Right kidney (tissue), 1 donor: ENCODE measurements at regions not wholly inside any gene's neighbourhood (a gene's known extent, or its start where the extent isn't known, plus 50 kb on each side); places are given as distances from the start of the nearest gene placed in this dataset.

Experiments used
- DNase-seq: peaks from one replicate; pipeline ENCODE4 v3.0.0-alpha.2; 2016

DNA sequence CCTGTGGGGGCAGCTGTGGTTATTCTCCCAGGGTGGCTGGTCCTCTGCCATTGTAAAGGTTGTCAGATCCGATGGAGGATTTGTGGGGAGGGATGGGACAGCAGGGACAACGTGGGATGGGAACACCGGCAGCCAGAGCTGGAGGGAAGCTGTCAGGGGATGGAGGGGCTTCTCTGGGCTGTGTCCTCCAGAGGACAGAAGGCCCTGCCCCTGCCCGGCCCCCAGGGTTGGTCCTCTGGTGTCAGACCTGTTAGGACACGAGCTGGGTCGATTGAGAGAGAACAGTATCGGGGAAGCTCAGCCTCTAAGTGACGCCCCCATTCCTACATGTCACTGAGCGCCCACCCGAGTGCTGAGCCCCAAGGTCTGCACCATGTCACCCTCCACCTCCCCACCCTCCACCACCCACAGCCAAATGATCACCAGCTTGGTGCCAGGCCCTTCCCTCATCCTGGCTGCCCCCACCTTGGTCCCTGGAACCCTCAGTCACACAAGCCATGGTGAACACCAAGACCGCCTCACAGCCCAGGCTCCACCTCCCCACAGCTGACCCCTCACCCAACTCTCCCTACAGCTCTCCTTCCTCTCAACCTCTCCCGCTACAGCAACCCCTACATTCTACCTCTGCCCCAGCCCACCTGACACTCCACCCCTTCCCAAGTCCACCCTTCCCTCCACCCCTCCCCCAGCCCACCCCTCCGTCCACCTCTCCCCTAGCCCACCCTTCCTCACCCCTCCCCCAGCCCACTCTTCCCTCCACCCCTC is 244.4 kb downstream of the MATN1 start:
- no peak for DNase-seq

DNA sequence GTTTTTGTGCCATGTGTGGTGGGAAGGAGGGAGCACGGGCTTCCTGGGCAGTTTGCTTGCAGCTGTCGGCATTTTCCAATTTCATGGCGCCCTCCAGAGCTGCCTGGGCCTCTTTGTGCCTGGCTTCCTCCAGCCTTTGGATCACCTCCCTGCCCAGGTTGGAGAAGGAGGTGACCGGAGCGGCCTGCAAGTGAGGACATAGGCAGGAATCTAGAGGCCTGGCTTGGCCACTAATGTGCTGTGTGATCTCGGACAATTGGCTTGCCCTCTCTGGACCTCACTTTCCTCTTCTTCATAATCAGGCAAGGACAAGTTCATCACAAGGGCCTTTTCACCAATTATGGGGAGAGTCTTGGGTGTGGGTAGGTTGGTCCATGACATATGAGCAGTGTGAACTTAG is 245.1 kb downstream of the MATN1 start:
- no peak for DNase-seq

DNA sequence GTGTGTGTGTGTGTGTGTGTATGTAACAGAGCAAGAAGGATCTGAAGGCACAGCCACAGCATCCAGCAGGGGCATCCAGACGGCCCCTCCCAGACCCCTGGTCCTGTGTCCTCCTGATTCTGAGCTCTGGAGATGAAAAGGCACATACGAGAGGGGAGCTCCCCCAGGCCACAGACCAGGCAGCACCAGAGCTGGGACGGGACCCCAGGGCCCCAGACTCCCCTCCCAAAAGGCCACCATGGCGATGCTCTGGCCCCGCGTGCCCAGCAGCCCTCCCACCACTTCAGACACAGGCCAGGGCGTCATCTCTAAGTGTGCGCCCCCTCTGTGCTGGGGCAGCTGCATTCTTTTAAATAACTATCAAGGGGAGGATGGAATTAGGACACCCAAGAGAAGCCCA is 245.8 kb downstream of the MATN1 start:
- no peak for DNase-seq

DNA sequence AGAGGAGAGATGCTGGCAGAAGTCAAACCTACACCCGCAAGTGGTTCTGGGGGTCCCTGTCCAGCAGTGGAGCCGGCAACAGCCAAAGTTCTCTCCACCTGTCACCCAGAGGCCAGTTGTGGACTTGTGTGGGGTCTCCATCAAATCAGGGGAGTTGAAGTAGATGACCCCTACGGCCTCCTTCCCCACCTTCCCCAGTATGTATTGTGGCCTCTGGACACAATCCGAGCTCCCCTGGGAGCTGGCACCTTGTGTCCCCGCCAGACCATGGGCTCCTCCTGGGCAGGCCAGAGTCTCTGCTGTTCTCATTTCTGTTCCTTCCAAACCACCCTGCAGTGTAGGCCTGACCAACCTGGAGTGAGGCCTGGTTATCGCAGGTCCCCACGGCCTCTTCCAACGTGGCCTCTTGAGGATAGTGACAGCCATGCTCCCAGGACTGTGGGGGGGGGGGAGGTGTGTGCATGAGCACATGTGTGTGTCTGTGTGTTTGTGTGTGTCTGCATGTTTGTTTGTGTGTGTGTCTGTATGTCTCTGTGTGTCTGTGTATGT is 246.4 kb downstream of the MATN1 start:
- no peak for DNase-seq

DNA sequence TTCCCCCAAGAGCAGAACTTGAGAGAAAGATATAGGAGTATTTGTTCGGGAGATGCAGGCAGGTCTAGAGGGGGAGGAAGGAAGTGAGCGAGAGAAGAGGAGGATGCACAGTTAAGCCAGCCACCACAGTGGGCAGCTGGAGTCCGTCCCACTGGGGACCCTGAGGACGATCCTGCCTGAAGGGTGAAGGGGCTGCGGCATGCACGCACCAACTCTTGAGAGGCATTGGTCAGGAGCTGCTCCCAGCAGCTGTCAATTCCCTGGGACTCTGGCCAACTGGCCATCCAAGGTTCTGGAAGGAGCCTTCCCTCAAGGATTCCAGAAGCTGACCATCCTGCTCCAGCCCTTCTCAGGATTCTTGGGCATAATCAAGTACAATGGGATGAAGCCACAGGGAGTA is 246.9 kb downstream of the MATN1 start:
- DNase-seq = no peak

DNA sequence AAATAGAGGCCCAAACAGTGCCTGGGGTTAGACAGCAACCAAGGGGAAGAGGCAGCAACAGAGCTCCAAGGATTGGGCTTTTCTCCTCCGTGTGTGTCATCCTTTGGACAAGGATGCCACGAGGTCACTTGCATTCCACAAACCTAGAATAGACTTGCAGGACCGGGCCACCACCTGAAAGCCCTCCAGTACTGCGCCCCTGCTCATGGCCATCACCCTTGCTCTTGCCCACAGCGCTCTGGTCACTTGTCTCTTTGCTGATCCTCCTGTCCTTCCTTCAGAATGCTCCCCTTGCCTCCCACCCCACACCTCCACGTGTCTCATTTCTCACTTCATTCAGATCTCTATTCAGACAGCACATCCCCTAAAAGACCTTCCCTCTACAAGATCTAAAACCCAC is 247.4 kb downstream of the MATN1 start:
- DNase-seq = no peak

DNA sequence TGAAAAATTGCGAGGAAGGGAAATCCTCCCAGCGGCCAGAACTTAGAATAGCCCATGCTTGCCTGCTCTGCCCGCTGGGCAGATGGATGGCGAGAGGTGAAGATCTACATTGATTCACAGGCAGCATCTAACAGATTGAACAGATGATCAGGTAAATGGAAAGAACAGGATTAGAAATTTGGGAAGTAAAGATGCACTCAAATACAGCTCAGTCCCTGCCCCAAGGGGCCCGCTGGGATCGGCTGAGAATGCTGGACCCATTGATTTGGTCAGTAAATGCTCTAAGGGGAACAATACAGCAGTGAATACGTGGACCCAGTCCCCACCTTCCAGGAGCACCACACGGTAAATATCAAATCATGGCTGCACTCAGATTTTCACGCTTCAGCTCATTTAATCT is 248.2 kb downstream of the MATN1 start:
- no peak for DNase-seq

DNA sequence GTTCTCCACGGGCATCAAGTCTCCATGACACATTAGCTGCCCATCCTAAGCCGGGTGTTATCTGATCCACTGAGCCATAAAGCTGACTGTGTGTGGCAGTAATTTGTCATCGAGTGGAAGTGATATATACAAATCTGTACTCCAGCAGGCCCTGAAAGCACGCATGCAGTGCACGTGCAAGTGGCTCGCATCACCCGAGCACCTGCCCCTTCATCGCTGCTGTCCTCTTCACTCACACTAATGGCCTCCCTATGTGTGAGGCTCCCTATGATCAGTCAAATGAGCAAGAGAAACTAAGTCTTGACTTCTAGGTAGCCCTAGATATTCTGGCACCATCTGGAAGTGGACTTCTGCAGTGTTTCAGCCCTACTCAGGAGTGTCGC is 248.6 kb downstream of the MATN1 start:
- DNase-seq = no peak

DNA sequence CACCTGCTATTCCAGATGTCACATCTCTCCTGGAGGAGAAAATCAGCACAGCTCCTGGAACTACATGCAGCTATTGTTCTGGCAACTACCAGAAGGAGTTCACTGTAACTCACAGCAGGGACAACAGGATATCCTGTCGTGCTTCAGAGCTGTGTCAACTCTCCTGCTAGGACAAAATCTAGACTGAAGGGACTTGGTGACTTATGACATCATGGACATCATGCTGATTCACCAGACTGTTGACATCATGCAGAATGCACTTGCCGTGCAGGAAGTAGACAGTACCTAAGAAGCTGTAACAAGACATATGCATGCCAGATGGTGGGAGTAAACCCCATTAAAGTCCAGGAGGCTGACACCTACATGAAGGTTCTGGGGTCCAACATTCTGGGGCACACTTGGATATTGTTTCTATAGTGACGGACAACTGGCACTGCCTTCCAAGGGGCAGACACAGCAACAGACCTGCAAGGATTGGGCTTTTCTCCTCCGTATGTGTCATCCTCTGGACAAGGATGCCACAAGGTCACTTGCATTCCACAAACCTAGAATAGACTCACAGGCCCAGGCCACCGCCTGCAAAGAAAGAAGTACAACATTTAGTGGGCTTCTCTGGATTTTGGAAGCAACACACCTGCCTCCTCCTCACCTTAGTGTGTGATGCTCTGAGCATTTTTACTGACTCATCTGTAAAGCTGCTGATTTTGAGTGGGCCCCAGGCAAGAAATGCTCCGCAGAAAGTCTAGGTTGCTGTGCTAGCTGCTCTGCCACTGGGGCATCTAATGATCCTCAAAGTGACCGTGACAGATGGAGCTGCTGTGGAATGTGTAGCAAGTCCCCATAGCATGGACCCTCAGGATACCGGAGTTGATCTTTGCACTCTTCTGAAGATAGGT is 249.2 kb downstream of the MATN1 start:
- DNase-seq = no peak

DNA sequence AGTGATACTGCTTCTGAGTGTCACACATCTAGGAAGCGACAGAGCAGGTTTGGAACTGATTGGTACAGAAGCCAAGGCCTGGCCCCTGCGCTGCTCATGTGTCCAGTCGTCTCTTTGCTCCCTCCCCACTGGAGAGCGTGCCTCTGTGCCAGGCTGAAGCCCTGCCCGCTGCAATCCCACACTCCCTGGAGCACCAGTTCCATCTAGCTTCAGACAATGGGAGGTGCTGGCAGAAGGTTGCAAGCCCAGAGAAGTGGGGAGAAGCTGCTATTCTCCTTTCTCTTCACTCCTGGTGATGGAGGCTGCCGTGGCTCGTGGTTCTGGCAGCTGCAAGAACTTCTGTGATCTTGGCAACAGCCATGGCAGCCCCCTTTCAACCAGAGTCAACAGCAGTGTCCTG is 250.9 kb downstream of the MATN1 start:
- DNase-seq = no peak

DNA sequence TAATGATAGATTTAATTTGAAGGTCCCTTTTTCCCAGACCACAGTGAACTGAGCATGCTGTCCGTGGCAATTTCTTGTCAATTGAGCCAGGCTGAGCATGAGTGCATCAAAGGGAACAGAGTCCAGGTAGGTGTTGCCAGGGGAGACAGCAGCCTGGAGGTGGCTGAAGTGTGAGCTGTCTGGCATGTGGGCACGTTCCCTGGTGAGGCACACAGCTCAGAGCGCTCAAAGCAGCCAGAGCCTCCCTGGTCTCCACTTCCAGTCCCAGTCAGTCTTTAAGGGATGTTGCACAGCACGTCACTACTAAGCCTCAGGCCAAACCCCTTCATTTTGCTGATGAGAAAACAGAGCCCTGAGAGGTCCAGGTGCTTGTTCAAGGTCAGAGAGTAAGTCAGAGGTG is 251.4 kb downstream of the MATN1 start:
- no peak for DNase-seq

DNA sequence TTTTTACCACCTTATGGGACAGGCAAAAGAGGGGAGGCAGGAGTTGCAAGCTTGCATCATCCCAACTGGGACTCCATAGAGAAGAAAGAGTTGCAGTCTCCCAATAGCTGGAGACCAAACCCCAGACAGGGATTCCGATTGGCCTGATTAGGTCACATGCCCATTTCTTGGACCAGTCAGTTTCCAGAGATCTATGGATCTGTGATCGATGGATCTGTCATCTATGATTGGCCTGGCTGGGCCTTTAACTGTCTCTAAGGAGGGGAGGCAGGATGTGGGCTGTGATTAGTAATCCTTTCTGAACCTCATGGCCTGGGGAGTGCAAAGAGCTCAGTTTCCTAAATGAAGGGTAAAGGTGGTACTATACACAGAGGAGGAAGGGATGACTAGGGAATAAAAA is 252.1 kb downstream of the MATN1 start:
- no peak for DNase-seq

DNA sequence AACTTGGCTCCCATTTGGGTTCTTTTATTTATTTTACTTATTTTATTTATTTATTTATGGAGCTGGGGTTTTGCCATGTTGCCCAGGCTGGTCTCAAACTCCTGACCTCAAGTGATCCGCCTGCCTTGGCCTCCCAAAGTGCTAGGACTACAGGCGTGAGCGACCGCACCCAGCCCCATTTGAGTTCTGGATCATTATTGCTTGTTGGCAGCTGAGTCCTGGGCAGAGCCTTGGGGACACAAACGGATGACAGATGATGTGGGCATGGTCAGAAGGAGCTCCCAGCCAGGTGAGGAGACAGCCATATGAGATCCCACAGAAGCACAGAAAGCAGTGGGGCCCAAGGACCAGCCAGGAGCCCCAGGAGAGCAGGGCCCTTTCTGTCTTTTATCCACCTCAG is 254.0 kb downstream of the MATN1 start:
- no peak for DNase-seq

DNA sequence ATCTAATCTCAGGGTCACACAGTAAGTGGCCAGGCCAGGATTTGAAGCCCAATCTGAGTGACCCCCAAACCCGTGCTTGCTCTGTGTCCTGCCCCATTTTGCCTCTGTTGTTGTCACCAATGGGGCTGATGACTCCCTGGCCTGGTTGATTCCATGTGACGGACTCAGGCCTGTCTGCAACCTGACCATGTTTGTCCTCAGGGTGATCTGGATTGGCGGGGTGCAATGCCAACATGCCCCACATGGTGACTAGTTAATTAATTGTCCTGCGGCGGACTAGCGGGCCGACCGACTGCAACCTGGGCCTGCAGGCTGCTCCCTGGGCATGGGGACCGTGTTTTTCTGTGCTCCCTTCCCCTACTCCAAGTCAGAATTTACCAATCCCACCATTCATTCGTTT is 256.3 kb downstream of the MATN1 start:
- no peak for DNase-seq

DNA sequence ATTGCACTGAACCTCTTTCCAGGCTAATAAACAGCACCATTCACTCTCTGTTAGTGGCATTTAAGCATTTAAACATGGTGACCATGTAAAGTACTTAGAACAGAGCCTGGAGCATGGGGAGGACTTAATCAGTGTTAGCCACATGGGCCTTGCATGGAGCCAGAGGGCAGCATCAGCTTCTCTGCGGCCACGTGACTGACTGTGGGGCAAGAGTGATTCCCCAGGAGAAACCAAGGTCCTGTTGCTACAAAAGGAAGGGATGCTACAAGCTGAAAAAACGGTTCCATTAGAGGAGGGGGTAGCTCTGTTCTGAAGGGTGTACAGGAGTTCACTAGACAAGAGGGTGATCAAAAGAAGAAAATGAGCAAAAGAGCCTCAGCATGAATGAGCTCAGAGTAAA is 256.8 kb downstream of the MATN1 start:
- no peak for DNase-seq

DNA sequence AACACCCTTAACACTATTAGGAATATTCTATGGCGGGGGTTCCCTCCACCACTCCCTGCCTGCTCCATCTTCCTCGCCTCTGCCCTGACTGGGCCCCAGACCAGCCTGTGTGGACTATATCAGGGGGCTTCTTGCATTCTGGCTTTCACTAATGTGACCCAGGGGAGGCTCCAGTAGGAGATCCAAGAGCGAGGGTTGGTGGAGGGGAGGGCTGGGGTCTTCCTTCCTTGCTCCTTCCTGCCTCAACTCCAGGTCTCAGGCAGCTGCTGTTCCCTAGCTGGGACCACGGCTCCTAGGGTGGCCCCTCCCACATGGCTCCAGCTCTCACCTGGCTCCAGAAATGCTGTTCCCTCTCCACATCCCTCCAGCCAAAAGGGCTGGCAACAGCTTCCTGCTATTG is 257.4 kb downstream of the MATN1 start:
- DNase-seq = no peak

DNA sequence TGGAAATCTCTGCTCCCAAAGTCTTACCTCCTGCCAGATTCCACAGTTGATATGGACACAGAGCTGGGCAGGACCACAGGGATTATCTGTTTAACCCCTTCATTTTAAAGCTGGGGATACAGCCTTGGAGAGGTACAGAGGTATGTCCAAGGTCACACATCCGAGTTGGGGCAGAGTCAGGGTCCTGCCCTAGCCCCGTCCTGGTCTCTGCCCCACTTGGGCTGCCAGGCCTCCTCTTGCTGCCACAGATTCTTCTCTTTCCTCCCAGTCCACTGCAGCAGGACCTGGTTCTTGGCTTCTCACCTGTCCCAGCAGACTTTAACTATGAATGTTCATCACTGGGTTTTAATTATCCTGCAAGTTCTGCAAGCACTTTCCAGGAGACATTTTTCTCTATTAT is 258.3 kb downstream of the MATN1 start:
- no peak for DNase-seq

DNA sequence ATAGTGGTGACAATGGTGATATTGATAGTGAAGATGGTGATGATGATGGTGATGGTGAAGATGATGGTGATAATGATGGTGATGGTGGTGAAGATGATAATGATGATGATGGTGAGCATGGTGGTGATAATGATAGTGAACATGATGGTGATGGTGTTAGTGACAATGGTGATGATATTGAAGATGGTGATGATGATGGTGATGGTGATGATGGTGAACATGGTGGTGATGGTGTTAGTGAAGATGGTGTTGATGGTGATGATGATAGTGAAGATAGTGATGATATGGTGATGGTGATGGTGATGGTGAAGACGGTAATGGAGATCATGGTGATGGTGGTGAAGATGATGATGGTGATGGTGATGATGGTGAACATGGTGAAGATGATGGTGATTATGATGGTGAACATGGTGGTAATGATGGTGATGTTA is 259.2 kb downstream of the MATN1 start:
- DNase-seq = no peak

DNA sequence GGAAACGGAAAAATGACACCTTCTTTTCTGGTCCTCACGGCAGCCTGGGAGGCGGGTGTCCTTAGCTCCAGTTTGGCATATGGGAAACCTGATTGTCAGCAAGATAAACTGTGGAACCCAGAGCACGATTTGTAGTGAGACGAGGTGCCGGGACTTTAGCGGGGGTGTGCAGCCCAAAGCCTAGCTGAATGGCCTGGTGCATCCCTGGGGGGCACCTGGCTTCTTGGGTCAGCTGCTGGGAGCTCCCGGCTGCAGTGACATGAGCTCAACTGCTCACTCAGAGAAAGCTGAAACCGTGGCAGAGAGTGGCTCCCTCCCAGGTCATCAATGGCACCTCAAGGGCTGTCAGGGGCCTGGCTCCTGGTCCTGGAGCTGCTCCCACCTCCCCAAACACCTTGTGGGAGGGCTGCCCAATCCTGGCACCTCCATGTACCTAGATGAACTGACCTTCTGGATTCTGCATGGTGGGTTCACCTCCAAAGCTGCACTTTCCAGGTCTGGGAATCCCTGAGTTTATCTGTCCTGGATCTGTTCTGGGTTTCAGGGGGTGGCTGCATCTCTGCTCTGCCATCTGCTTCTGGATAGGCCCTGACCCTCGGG is 260.5 kb downstream of the MATN1 start:
- DNase-seq = no peak

DNA sequence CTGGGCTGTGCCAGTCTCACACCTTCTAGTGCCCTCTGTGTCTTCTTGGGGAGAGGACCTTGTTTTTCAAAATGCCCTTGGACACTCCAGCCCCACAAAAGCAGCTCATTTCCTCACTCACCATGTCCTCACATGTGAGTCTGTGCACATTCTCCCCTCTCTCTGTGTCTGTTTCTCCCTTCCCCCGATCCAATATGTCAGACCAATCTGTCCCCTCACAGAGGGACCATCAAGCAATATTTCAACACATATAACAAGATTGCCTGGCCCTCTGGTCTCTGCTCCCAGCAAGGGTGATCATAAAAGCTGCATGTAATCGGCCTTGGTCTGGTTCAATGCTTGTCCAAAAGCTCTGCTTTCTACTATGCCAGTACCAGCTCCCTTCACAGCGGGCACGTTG is 261.2 kb downstream of the MATN1 start:
- DNase-seq = no peak

DNA sequence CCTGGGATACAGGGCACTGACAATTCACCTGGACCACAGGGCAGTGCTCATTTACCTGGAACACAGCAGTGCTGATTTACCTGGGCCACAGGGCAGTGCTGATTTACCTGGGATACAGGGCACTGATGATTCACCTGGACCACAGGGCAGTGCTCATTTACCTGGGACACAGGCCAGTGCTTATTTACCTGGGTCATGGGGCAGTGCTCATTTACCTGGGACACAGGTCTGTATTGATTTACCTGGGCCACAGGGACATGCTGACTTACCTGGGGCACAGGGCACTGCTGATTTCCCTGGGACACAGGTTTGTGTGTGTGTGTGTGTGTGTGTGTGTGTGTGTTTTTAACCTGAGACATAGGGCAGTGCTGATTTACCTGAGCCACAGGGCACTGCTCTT is 261.7 kb downstream of the MATN1 start:
- DNase-seq = no peak

DNA sequence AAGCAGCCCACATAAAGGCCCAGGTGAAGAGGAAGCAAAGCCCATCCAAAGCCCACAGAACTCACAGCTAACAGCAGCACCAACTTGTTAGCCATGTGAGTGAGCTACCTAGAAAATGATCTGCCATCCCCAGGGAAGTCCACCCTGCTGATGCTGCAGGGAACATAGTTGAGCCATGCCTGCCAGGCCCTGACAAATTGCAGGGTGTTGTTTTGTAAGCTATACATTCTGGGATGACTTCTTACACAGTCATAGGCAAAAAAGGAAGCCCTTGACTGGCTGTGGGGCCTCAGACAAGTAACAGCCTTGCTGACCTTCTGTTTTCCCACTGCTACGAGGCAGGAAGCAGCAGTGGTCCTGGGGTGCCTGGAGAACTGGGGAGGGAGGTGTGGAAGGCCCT is 262.7 kb downstream of the MATN1 start:
- no peak for DNase-seq
